GM12878 (cell line): ENCODE measurements at regions not wholly inside any gene's neighbourhood (a gene's known extent, or its start where the extent isn't known, plus 50 kb on each side); places are given as distances from the start of the nearest gene placed in this dataset.

Source experiments
- CEBPZ ChIP-seq: fragments of 150-350 bp; IDR thresholded peaks from 2 replicates; pipeline ENCODE4 v1.6.1; 2016; ENCODE audit warnings: low read depth, low read length
- CTCF ChIP-seq, 3 experiments: IDR thresholded peaks in 2 of 3; conservative IDR thresholded peaks in 1 of 3; 2 replicates each; pipeline ENCODE4 v1.5.1; 2011; ENCODE audit warnings: low read depth in 3 of 3, low read length in 3 of 3, mild to moderate bottlenecking in 3 of 3, control low read depth in 2 of 3, moderate library complexity in 2 of 3, inconsistent platforms in 1 of 3, mixed read lengths in 1 of 3; ENCODE audit not compliant: control insufficient read depth in 2 of 3, insufficient read depth in 1 of 3; ENCODE audit errors: extremely low read depth in 1 of 3
- EP300 ChIP-seq, 2 experiments: fragments of 150-350 bp in 1 of 2; IDR thresholded peaks; 2 replicates each; pipeline ENCODE4 v1.6.1; 2011 to 2012; ENCODE audit warnings: low read depth in 2 of 2, low read length in 2 of 2, borderline replicate concordance in 1 of 2, improper control_type of control experiment in 1 of 2, inconsistent platforms in 1 of 2; ENCODE audit not compliant: control insufficient read depth in 1 of 2
- NRF1 ChIP-seq: conservative IDR thresholded peaks from 2 replicates; pipeline ENCODE4 v1.6.1; 2011; ENCODE audit warnings: mild to moderate bottlenecking, low read depth, low read length, improper control_type of control experiment
- POU2F2 ChIP-seq: IDR thresholded peaks from 3 replicates; pipeline ENCODE4 v1.6.1; 2011; ENCODE audit warnings: low read depth, mild to moderate bottlenecking, low read length, borderline replicate concordance

- TF ChIP-seq CEBPZ, result no peak
- no peak for TF ChIP-seq EP300 (IDR thresholded peaks at IDR 0.05; ENCODE audit: borderline replicate concordance in 1 of 2, control insufficient read depth in 1 of 2, low read depth in 2 of 2, low read length in 2 of 2)
- TF ChIP-seq CTCF (IDR thresholded peaks at IDR 0.05 in 2 of 3, conservative IDR thresholded peaks at IDR 0.05 in 1 of 3; ENCODE audit: control insufficient read depth in 2 of 3, extremely low read depth in 1 of 3, insufficient read depth in 1 of 3, low read depth in 3 of 3, low read length in 3 of 3), result no peak
- TF ChIP-seq NRF1, result no peak
- TF ChIP-seq POU2F2, result no peak
Measured at GRCh38 chr14:97582022-97582421, 784.8 kb downstream of the VRK1 start.
